HG03196 (cell line): ENCODE measurements at regions not wholly inside any gene's neighbourhood (a gene's known extent, or its start where the extent isn't known, plus 50 kb on each side); places are given as distances from the start of the nearest gene placed in this dataset.

Experiments used
- ATAC-seq: cut with Tn5 transposase; IDR thresholded peaks from one replicate; pipeline ENCODE4 v1.9.1; 2021; ENCODE audit not compliant: unreplicated experiment

GRCh38 chr1:188359315-188359714 is 1530.6 kb downstream of the PLA2G4A start:
- ATAC-seq: no peak

GRCh38 chr1:188363943-188364342 is 1535.2 kb downstream of the PLA2G4A start:
- ATAC-seq: no peak

- no peak for ATAC-seq
Measured at GRCh38 chr1:188364927-188365449, 1536.2 kb downstream of the PLA2G4A start.

GRCh38 chr1:188365874-188366273 is 1537.1 kb downstream of the PLA2G4A start:
- ATAC-seq: no peak

GRCh38 chr1:188367661-188368060 is 1538.9 kb downstream of the PLA2G4A start:
- no peak for ATAC-seq

GRCh38 chr1:188371295-188371806 is 1542.6 kb downstream of the PLA2G4A start:
- ATAC-seq: no peak

- ATAC-seq: no peak
Measured at GRCh38 chr1:188372821-188373220, 1544.1 kb downstream of the PLA2G4A start.

- no peak for ATAC-seq
Measured at GRCh38 chr1:188382851-188383250, 1554.1 kb downstream of the PLA2G4A start.

GRCh38 chr1:188386161-188386560 is 1557.4 kb downstream of the PLA2G4A start:
- no peak for ATAC-seq

- no peak for ATAC-seq
Measured at GRCh38 chr1:188386666-188387065, 1557.9 kb downstream of the PLA2G4A start.

- no peak for ATAC-seq
Measured at GRCh38 chr1:188394677-188395076, 1565.9 kb downstream of the PLA2G4A start.

- ATAC-seq: no peak
Measured at GRCh38 chr1:188397521-188397920, 1568.8 kb downstream of the PLA2G4A start.

- ATAC-seq: no peak
Measured at GRCh38 chr1:188402986-188403385, 1574.2 kb downstream of the PLA2G4A start.

- no peak for ATAC-seq
Measured at GRCh38 chr1:188406636-188407035, 1577.9 kb downstream of the PLA2G4A start.

- ATAC-seq: no peak
Measured at GRCh38 chr1:188420177-188420576, 1591.4 kb downstream of the PLA2G4A start.

- ATAC-seq: no peak
Measured at GRCh38 chr1:188423073-188423472, 1594.3 kb downstream of the PLA2G4A start.

- ATAC-seq: no peak
Measured at GRCh38 chr1:188424176-188424575, 1595.4 kb downstream of the PLA2G4A start.

- no peak for ATAC-seq
Measured at GRCh38 chr1:188425687-188426086, 1596.9 kb downstream of the PLA2G4A start.

GRCh38 chr1:188426561-188426960 is 1597.8 kb downstream of the PLA2G4A start:
- no peak for ATAC-seq

- no peak for ATAC-seq
Measured at GRCh38 chr1:188427642-188428041, 1598.9 kb downstream of the PLA2G4A start.

- no peak for ATAC-seq
Measured at GRCh38 chr1:188429386-188429785, 1600.6 kb downstream of the PLA2G4A start.

- ATAC-seq: no peak
Measured at GRCh38 chr1:188432427-188432826, 1603.7 kb downstream of the PLA2G4A start.

- ATAC-seq: no peak
Measured at GRCh38 chr1:188433425-188433824, 1604.7 kb downstream of the PLA2G4A start.
